ENCODE measurements at regions not wholly inside any gene's neighbourhood (a gene's known extent, or its start where the extent isn't known, plus 50 kb on each side); places are given as distances from the start of the nearest gene placed in this dataset.

DNA sequence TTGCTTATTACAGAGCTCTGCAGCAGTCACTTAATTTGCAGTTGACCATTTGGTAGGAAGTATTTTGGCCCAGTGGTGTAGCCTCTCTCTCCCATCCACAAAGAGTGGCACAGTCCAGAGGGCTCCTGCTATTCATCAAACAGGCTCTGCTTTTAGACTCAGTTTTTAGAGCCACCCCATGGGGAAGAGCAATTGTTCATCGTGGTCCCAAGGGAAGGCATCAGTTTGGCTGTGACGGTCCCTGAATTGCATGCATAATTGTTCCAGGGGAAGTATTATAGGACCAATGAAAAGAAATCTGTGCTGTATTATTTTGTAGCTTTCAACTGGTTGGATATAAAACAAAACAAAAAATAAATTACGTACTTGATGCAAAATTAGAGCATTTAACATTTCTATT, 799.0 kb downstream of the DACH1 start (continued):
- TF ChIP-seq, protein P1, sequence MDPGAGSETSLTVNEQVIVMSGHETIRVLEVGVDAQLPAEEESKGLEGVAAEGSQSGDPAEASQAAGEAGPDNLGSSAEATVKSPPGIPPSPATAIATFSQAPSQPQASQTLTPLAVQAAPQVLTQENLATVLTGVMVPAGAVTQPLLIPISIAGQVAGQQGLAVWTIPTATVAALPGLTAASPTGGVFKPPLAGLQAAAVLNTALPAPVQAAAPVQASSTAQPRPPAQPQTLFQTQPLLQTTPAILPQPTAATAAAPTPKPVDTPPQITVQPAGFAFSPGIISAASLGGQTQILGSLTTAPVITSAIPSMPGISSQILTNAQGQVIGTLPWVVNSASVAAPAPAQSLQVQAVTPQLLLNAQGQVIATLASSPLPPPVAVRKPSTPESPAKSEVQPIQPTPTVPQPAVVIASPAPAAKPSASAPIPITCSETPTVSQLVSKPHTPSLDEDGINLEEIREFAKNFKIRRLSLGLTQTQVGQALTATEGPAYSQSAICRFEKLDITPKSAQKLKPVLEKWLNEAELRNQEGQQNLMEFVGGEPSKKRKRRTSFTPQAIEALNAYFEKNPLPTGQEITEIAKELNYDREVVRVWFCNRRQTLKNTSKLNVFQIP (CRISPR knock-in tag; IDR thresholded peaks at IDR 0.05; ENCODE audit: borderline replicate concordance, low read depth), result no peak
- TF ChIP-seq ZFP30 (CRISPR knock-in tag; IDR thresholded peaks at IDR 0.05), result no peak
- no peak for TF ChIP-seq BACH2 (CRISPR knock-in tag; IDR thresholded peaks at IDR 0.05; ENCODE audit: borderline replicate concordance)
- TF ChIP-seq, protein P2, sequence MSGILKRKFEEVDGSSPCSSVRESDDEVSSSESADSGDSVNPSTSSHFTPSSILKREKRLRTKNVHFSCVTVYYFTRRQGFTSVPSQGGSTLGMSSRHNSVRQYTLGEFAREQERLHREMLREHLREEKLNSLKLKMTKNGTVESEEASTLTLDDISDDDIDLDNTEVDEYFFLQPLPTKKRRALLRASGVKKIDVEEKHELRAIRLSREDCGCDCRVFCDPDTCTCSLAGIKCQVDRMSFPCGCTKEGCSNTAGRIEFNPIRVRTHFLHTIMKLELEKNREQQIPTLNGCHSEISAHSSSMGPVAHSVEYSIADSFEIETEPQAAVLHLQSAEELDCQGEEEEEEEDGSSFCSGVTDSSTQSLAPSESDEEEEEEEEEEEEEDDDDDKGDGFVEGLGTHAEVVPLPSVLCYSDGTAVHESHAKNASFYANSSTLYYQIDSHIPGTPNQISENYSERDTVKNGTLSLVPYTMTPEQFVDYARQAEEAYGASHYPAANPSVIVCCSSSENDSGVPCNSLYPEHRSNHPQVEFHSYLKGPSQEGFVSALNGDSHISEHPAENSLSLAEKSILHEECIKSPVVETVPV (CRISPR knock-in tag; IDR thresholded peaks at IDR 0.05), result no peak

- TF ChIP-seq SNAI2 (CRISPR knock-in tag; IDR thresholded peaks at IDR 0.05), result no peak
- no peak for TF ChIP-seq BACH2 (CRISPR knock-in tag; IDR thresholded peaks at IDR 0.05; ENCODE audit: borderline replicate concordance)
- TF ChIP-seq PATZ1 (CRISPR knock-in tag; IDR thresholded peaks at IDR 0.05; ENCODE audit: borderline replicate concordance), result no peak
- TF ChIP-seq ZNF8 (CRISPR knock-in tag; IDR thresholded peaks at IDR 0.05), result no peak
- no peak for TF ChIP-seq ESRRG (CRISPR knock-in tag; IDR thresholded peaks at IDR 0.05)
- TF ChIP-seq ZNF70 (CRISPR knock-in tag; IDR thresholded peaks at IDR 0.05), result no peak
- no peak for TF ChIP-seq CREB5 (CRISPR knock-in tag; IDR thresholded peaks at IDR 0.05; ENCODE audit: low read depth)
- no peak for TF ChIP-seq TCF4 (CRISPR knock-in tag; IDR thresholded peaks at IDR 0.05; ENCODE audit: borderline replicate concordance)
- TF ChIP-seq CSDC2 (CRISPR knock-in tag; IDR thresholded peaks at IDR 0.05), result no peak
- ATAC-seq, result peak; percentile 33; the same call in 1 of the 3 replicates
Observed at GRCh38 chr13:71067165-71067815, 799.7 kb downstream of the DACH1 start.

DNA sequence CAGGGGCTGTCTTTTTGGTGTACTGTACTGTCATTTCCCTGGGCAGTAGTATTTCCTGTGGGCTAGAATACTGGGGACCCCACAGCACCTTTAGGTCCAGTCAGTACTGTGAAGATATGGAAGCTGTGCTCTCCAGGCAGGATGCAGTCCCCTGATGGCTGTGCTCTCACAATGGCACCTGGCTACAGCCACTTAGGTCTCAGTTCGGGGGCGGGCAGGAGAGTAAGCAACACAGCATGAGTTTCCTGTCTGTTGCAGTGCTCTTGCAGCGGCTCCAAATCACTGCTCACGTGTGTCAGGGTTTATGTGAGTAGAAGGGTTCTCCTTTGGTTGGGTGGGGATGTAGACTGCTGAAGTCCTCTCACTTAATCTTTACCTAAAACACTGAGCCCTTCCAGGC, 810.4 kb downstream of the DACH1 start:
- ATAC-seq, result no peak

GRCh38 chr13:71055644-71056043, 811.4 kb downstream of the DACH1 start:
- ATAC-seq, result no peak
- TF ChIP-seq ZFP30 (CRISPR knock-in tag; IDR thresholded peaks at IDR 0.05) (no peak), PPARA (CRISPR knock-in tag; IDR thresholded peaks at IDR 0.05; ENCODE audit: borderline replicate concordance) (no peak), ZFP3 (CRISPR knock-in tag; IDR thresholded peaks at IDR 0.05) (no peak), TSHZ2 (CRISPR knock-in tag; IDR thresholded peaks at IDR 0.05) (no peak), ZC3H10 (CRISPR knock-in tag; IDR thresholded peaks at IDR 0.05) (no peak), ZNF70 (CRISPR knock-in tag; IDR thresholded peaks at IDR 0.05) (no peak), ZNF8 (CRISPR knock-in tag; IDR thresholded peaks at IDR 0.05) (no peak), TOX (CRISPR knock-in tag; IDR thresholded peaks at IDR 0.05; ENCODE audit: borderline replicate concordance) (no peak), CSDC2 (CRISPR knock-in tag; IDR thresholded peaks at IDR 0.05) (no peak), TCF4 (CRISPR knock-in tag; IDR thresholded peaks at IDR 0.05; ENCODE audit: borderline replicate concordance) (no peak), RARB (CRISPR knock-in tag; IDR thresholded peaks at IDR 0.05) (no peak), OSR1 (CRISPR knock-in tag; IDR thresholded peaks at IDR 0.05) (no peak), GLIS3 (CRISPR knock-in tag; IDR thresholded peaks at IDR 0.05) (no peak), ESRRG (CRISPR knock-in tag; IDR thresholded peaks at IDR 0.05) (no peak), ISL1 (CRISPR knock-in tag; IDR thresholded peaks at IDR 0.05) (no peak), BACH2 (CRISPR knock-in tag; IDR thresholded peaks at IDR 0.05; ENCODE audit: borderline replicate concordance) (no peak), ARNTL (CRISPR knock-in tag; IDR thresholded peaks at IDR 0.05; ENCODE audit: borderline replicate concordance, low read depth) (no peak)

More for the DNA sequence above, 810.4 kb downstream of the DACH1 start:
- no peak for TF ChIP-seq ZNF565 (CRISPR knock-in tag; conservative IDR thresholded peaks at IDR 0.05; ENCODE audit: low read depth)

Measured in SK-N-SH treated with all-trans-retinoic acid at 6 μM for 48 hours (cell line).